Testis (tissue), 2 donors: ENCODE measurements at regions not wholly inside any gene's neighbourhood (a gene's known extent, or its start where the extent isn't known, plus 50 kb on each side); places are given as distances from the start of the nearest gene placed in this dataset.

Experiments used
- POLR2A ChIP-seq: fragments of 450-650 bp; IDR thresholded peaks from one replicate; pipeline ENCODE4 v1.6.1; 2017; ENCODE audit warnings: antibody characterized with exemption, mild to moderate bottlenecking, moderate library complexity
- TF ChIP-seq, protein P1 (sequence below), 3 experiments: fragments of 450-650 bp in 2 of 3; fragments of 200-600 bp in 1 of 3; sonication (generic) in 1 of 3; IDR thresholded peaks; one replicate each; pipeline ENCODE4 v1.5.1; 2016 to 2019; ENCODE audit warnings: antibody characterized with exemption in 3 of 3, mild to moderate bottlenecking in 2 of 3, moderate library complexity in 1 of 3

GRCh38 chr14:81890020-81890419 is 356.4 kb upstream of the SEL1L start:
- no peak for TF ChIP-seq POLR2A
- TF ChIP-seq, protein P1, sequence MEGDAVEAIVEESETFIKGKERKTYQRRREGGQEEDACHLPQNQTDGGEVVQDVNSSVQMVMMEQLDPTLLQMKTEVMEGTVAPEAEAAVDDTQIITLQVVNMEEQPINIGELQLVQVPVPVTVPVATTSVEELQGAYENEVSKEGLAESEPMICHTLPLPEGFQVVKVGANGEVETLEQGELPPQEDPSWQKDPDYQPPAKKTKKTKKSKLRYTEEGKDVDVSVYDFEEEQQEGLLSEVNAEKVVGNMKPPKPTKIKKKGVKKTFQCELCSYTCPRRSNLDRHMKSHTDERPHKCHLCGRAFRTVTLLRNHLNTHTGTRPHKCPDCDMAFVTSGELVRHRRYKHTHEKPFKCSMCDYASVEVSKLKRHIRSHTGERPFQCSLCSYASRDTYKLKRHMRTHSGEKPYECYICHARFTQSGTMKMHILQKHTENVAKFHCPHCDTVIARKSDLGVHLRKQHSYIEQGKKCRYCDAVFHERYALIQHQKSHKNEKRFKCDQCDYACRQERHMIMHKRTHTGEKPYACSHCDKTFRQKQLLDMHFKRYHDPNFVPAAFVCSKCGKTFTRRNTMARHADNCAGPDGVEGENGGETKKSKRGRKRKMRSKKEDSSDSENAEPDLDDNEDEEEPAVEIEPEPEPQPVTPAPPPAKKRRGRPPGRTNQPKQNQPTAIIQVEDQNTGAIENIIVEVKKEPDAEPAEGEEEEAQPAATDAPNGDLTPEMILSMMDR (IDR thresholded peaks at IDR 0.05) = no peak
